Activated naive CD4-positive, alpha-beta T cell (primary cell): ENCODE measurements at regions not wholly inside any gene's neighbourhood (a gene's known extent, or its start where the extent isn't known, plus 50 kb on each side); places are given as distances from the start of the nearest gene placed in this dataset.

Experiments used
- DNase-seq, 4 experiments: peaks; one replicate each; lab custom pipeline; 2025; lab: John Stamatoyannopoulos, UW

GRCh38 chr2:63658176-63658968, 69.6 kb downstream of the MDH1 start:
- DNase-seq: no peak

GRCh38 chr2:63660060-63660459, 71.3 kb downstream of the MDH1 start:
- no peak for DNase-seq

- no peak for DNase-seq
Measured at GRCh38 chr2:63661076-63661475, 72.3 kb downstream of the MDH1 start.

- no peak for DNase-seq
Measured at GRCh38 chr2:63662028-63662804, 73.5 kb downstream of the MDH1 start.

- no peak for DNase-seq
Measured at GRCh38 chr2:63663013-63663864, 74.5 kb downstream of the MDH1 start.

- no peak for DNase-seq
Measured at GRCh38 chr2:63665091-63665490, 76.3 kb downstream of the MDH1 start.

GRCh38 chr2:63665846-63666475, 77.2 kb downstream of the MDH1 start:
- DNase-seq: no peak

- no peak for DNase-seq
Measured at GRCh38 chr2:63667132-63667700, 78.5 kb downstream of the MDH1 start.

- DNase-seq: no peak
Measured at GRCh38 chr2:63668000-63668399, 79.2 kb downstream of the MDH1 start.

- DNase-seq: no peak
Measured at GRCh38 chr2:63668466-63668865, 79.7 kb downstream of the MDH1 start.

- no peak for DNase-seq
Measured at GRCh38 chr2:63669596-63669995, 80.8 kb downstream of the MDH1 start.

GRCh38 chr2:63673865-63674533, 85.2 kb downstream of the MDH1 start:
- no peak for DNase-seq

GRCh38 chr2:63675026-63675425, 86.3 kb downstream of the MDH1 start:
- no peak for DNase-seq

- DNase-seq: no peak
Measured at GRCh38 chr2:63676135-63676534, 87.4 kb downstream of the MDH1 start.

GRCh38 chr2:63678085-63678484, 89.3 kb downstream of the MDH1 start:
- no peak for DNase-seq

- DNase-seq: no peak
Measured at GRCh38 chr2:63678551-63678950, 89.8 kb downstream of the MDH1 start.

GRCh38 chr2:63679252-63679855, 90.6 kb downstream of the MDH1 start:
- no peak for DNase-seq

- no peak for DNase-seq
Measured at GRCh38 chr2:63680455-63680854, 91.7 kb downstream of the MDH1 start.

- no peak for DNase-seq
Measured at GRCh38 chr2:63681896-63682295, 93.1 kb downstream of the MDH1 start.

GRCh38 chr2:63692002-63692606, 103.3 kb downstream of the MDH1 start:
- no peak for DNase-seq
